NB4 (cell line): ENCODE measurements at regions not wholly inside any gene's neighbourhood (a gene's known extent, or its start where the extent isn't known, plus 50 kb on each side); places are given as distances from the start of the nearest gene placed in this dataset.

Source experiments
- CTCF ChIP-seq: IDR thresholded peaks from one replicate; pipeline ENCODE4 v1.5.1; 2012; ENCODE audit warnings: low read depth, low read length
- MAX ChIP-seq: IDR thresholded peaks from 2 replicates; pipeline ENCODE4 v1.6.1; 2011; ENCODE audit warnings: low read depth, low read length
- MYC ChIP-seq: IDR thresholded peaks from 2 replicates; pipeline ENCODE4 v1.6.1; 2011; ENCODE audit warnings: low read depth, low read length
- POLR2A ChIP-seq: IDR thresholded peaks from 2 replicates; pipeline ENCODE4 v1.6.1; 2011; ENCODE audit warnings: mild to moderate bottlenecking; ENCODE audit not compliant: insufficient read length; ENCODE audit errors: extremely low read depth

- TF ChIP-seq CTCF (no peak), POLR2A (no peak), MYC (no peak), MAX (no peak)
Measured at GRCh38 chr2:190123956-190124355, 61.4 kb upstream of the MSTN start.
